Vagina (tissue), 2 donors: ENCODE measurements at regions not wholly inside any gene's neighbourhood (a gene's known extent, or its start where the extent isn't known, plus 50 kb on each side); places are given as distances from the start of the nearest gene placed in this dataset.

Experiments
- DNase-seq, 2 donors: peaks; one replicate each; pipeline ENCODE4 v3.0.0-alpha.2; 2017; ENCODE audit errors: extremely low spot score in 2 of 2
- H3K27ac ChIP-seq: fragments of 200-600 bp; sonication (generic); one replicate; pipeline ENCODE4 v1.5.1; 2019
- H3K27me3 ChIP-seq: fragments of 200-600 bp; sonication (generic); one replicate; pipeline ENCODE4 v1.5.1; 2019
- H3K36me3 ChIP-seq, 2 donors: fragments of 200-600 bp; sonication (generic); one replicate each; pipeline ENCODE4 v1.5.1; 2017 to 2019
- H3K4me1 ChIP-seq: fragments of 200-600 bp; sonication (generic); one replicate; pipeline ENCODE4 v1.5.1; 2019
- H3K4me3 ChIP-seq, 2 donors: fragments of 200-600 bp; sonication (generic); 1 replicate in 1 of 2; 2 replicates in 1 of 2; pipeline ENCODE4 v1.5.1; 2016 to 2019
- H3K9me3 ChIP-seq: fragments of 200-600 bp; sonication (generic); one replicate; pipeline ENCODE4 v1.5.1; 2019
- POLR2A ChIP-seq, 2 donors: fragments of 450-650 bp; IDR thresholded peaks; one replicate each; pipeline ENCODE4 v1.6.1; 2017; ENCODE audit warnings: antibody characterized with exemption in 2 of 2, mild to moderate bottlenecking in 2 of 2, moderate library complexity in 2 of 2
- POLR2AphosphoS5 ChIP-seq, 2 donors: sonication (generic); formaldehyde crosslinking; IDR thresholded peaks; one replicate each; pipeline ENCODE4 v1.9.0; 2017; ENCODE audit warnings: antibody characterized with exemption in 2 of 2, mild to moderate bottlenecking in 2 of 2, low read depth in 1 of 2; ENCODE audit not compliant: insufficient read depth in 1 of 2
- intact Hi-C: fragments of 100-400 bp; cut with DNase I; formaldehyde crosslinking; loops from one replicate; pipeline ENCODE4 v1.15.1; 2023
- TF ChIP-seq, protein P1 (sequence below), 3 experiments: fragments of 450-650 bp in 2 of 3; fragments of 200-600 bp in 1 of 3; sonication (generic) in 1 of 3; IDR thresholded peaks; one replicate each; pipeline ENCODE4 v1.5.1; 2017 to 2019; ENCODE audit warnings: antibody characterized with exemption in 3 of 3, mild to moderate bottlenecking in 2 of 3, moderate library complexity in 2 of 3

DNA sequence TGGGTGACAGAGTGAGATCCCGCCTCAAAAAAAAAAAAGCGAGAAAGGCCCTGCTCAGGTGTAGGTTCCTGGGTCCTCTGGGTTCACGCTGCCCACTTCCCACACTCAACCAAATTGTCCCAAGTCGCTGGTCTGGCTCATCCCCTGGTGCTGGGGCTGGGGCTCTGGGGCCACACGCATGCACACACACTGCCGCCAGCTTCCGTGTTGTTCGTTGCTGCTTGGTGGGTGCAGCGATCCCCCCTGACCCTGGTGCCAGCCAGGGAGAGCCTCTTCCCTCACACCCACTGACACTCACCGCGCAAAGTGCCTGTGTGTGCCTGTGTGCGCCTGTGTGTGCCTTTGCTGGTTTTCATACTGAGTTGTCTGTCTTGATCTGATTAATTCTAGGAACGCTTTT lies 124.1 kb upstream of the NKX1-1 start:
- H3K4me1 ChIP-seq: no peaks in the 10 kb centered on the region
- peaks cover 2% of the 10 kb centered on the region for H3K9me3 ChIP-seq
- no peaks in the 10 kb centered on the region for H3K36me3 ChIP-seq
- no peak overlapping the region for H3K4me3 ChIP-seq
- TF ChIP-seq, protein P1, sequence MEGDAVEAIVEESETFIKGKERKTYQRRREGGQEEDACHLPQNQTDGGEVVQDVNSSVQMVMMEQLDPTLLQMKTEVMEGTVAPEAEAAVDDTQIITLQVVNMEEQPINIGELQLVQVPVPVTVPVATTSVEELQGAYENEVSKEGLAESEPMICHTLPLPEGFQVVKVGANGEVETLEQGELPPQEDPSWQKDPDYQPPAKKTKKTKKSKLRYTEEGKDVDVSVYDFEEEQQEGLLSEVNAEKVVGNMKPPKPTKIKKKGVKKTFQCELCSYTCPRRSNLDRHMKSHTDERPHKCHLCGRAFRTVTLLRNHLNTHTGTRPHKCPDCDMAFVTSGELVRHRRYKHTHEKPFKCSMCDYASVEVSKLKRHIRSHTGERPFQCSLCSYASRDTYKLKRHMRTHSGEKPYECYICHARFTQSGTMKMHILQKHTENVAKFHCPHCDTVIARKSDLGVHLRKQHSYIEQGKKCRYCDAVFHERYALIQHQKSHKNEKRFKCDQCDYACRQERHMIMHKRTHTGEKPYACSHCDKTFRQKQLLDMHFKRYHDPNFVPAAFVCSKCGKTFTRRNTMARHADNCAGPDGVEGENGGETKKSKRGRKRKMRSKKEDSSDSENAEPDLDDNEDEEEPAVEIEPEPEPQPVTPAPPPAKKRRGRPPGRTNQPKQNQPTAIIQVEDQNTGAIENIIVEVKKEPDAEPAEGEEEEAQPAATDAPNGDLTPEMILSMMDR (IDR thresholded peaks at IDR 0.05): no peak
- TF ChIP-seq POLR2AphosphoS5 (IDR thresholded peaks at IDR 0.05; ENCODE audit: insufficient read depth in 1 of 2, low read depth in 1 of 2): no peak
- no peak for TF ChIP-seq POLR2A (IDR thresholded peaks at IDR 0.05)
- no peaks in the 10 kb centered on the region for H3K27me3 ChIP-seq
- H3K27ac ChIP-seq: no peak overlapping the region
- DNase-seq: no peak
- intact Hi-C loops: no loop called here

DNA sequence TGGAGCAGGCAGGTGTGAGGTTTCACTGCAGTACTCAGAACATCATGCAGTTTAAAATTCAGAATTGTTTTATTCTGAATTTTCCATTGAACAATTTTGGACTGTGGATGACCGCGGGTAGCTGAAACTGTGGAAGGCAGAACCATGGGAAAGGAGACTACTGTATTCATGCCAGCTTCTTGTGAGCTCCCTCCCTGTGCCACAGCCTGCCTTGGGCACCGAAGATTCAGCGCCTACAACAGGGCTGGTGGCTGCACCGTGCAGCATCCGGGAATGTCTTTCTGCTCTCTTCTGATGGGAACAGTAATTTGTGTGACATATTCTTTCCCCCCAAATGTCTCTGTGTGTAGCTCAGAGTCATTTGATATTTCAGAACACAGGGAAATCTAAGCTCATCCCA lies 118.5 kb upstream of the NKX1-1 start:
- H3K36me3 ChIP-seq: no peaks in the 10 kb centered on the region
- intact Hi-C loops: no loop called here

DNA sequence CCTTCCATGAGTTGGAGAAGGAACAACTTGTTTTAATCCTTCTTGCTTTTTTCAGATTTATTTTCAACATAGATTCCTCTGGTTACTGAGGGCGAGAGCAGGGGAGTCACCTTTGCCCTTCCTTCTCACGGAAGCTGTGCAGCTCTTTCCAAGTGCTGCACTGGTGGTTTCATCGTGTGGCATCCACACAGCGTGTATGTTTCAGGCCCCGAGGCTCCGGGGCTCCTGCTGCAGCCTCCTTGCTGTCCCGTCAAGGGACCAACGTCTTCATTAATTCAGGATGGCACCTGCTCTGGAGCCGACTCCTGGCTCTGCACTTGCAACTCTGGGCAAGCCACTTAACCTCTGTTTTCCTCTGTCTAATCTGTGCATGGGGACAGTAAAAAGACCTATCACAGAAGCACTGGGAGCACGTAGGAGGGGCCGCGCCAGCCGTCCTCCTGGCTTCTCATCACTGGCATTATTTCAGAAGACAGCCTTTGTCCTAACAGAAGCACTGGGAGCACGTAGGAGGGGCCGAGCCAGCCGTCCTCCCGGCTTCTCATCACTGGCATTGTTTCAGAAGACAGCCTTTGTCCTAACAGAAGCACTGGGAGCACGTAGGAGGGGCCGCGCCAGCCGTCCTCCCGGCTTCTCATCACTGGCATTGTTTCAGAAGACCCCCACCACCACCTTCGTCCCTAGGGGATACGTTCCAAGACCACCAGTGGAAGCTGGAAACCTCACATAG lies 117.8 kb upstream of the NKX1-1 start:
- TF ChIP-seq, protein P1 (IDR thresholded peaks at IDR 0.05): no peak
- TF ChIP-seq POLR2A (IDR thresholded peaks at IDR 0.05) (no peak), POLR2AphosphoS5 (IDR thresholded peaks at IDR 0.05; ENCODE audit: insufficient read depth in 1 of 2, low read depth in 1 of 2) (no peak)
- no peak overlapping the region for H3K27ac ChIP-seq

More for the DNA sequence above, 118.5 kb upstream of the NKX1-1 start:
- TF ChIP-seq, protein P1 (IDR thresholded peaks at IDR 0.05): no peak
- no peak for TF ChIP-seq POLR2A (IDR thresholded peaks at IDR 0.05)
- no peak for TF ChIP-seq POLR2AphosphoS5 (IDR thresholded peaks at IDR 0.05; ENCODE audit: insufficient read depth in 1 of 2, low read depth in 1 of 2)
- Histone ChIP-seq H3K4me3 (no peak overlapping the region), H3K27ac (no peak overlapping the region), H3K4me1 (peaks cover 3% of the 10 kb centered on the region), H3K27me3 (no peaks in the 10 kb centered on the region), H3K9me3 (peaks cover 3% of the 10 kb centered on the region)
- no peak for DNase-seq

DNA sequence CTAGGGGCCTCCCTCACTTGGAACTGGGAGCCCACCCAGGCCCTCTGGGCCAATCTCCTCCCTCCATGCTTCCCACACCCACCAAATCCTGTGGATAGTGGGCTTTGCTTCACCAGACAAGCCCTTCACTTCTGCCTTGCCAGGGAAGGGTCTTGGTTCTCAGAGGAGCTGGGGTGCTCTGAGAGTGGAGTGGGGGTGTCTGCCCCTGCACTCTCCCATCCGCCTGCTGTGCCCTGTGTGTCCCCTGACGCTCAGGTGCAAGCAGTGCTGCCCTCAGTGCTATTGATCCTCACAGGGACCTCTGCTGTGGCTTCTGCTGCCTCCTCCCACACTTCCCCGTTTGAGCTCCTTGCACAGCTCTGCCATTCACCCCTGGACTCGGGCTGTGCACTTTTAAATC lies 117.3 kb upstream of the NKX1-1 start:
- Histone ChIP-seq H3K4me1 (peaks cover 3% of the 10 kb centered on the region), H3K27me3 (no peaks in the 10 kb centered on the region), H3K27ac (no peak overlapping the region), H3K9me3 (peaks cover 3% of the 10 kb centered on the region), H3K4me3 (no peak overlapping the region), H3K36me3 (no peaks in the 10 kb centered on the region)
- TF ChIP-seq, protein P1 (IDR thresholded peaks at IDR 0.05): no peak
- TF ChIP-seq POLR2AphosphoS5 (IDR thresholded peaks at IDR 0.05; ENCODE audit: insufficient read depth in 1 of 2, low read depth in 1 of 2): no peak
- no peak for TF ChIP-seq POLR2A (IDR thresholded peaks at IDR 0.05)
- intact Hi-C loops: no loop called here
- DNase-seq: no peak

More for the DNA sequence above, 117.8 kb upstream of the NKX1-1 start:
- Histone ChIP-seq H3K9me3 (peaks cover 3% of the 10 kb centered on the region), H3K36me3 (no peaks in the 10 kb centered on the region), H3K4me3 (no peak overlapping the region), H3K4me1 (peaks cover 3% of the 10 kb centered on the region), H3K27me3 (no peaks in the 10 kb centered on the region)
- intact Hi-C loops: no loop called here
- no peak for DNase-seq

DNA sequence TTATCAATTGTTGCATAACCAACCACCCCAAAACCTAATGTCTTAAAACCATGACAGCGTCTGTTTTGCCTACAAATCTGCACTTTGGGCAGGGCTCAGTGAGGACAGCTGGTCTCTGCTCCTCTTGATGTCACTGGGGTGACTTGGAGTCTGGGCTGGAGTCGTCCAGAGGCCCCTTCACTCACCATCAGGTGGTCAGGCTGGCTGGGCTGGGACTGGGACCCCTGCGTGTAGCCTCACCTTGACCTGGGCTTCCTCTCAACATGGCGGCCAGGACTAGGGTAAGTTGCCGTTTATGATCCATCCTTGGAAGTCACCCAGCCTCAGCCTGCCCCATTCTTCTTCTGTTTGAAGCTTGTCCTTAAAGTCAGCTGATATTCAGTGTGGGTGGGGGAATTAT lies 116.8 kb upstream of the NKX1-1 start:
- Histone ChIP-seq H3K27ac (no peak overlapping the region), H3K4me1 (peaks cover 3% of the 10 kb centered on the region), H3K9me3 (peaks cover 3% of the 10 kb centered on the region), H3K27me3 (no peaks in the 10 kb centered on the region), H3K36me3 (no peaks in the 10 kb centered on the region), H3K4me3 (no peak overlapping the region)
- TF ChIP-seq POLR2AphosphoS5 (IDR thresholded peaks at IDR 0.05; ENCODE audit: insufficient read depth in 1 of 2, low read depth in 1 of 2) (no peak), POLR2A (IDR thresholded peaks at IDR 0.05) (no peak)
- TF ChIP-seq, protein P1 (IDR thresholded peaks at IDR 0.05): no peak
- no peak for DNase-seq
- intact Hi-C loops: no loop called here
